Stimulated activated naive B cell treated with anti-CD40 and anti-IgM and Interleukin-4, amounts not matched to agents 10 μg/mL and 1 μg/mL and 100 μg/mL, for 72 hours (primary cell): ENCODE measurements at regions not wholly inside any gene's neighbourhood (a gene's known extent, or its start where the extent isn't known, plus 50 kb on each side); places are given as distances from the start of the nearest gene placed in this dataset.
"Not testable (repeated sequence)": the region's sequence is repeated elsewhere in the genome, so short reads cannot be mapped to it uniquely, and the experiment has no call there.

ENCODE experiments used
- ATAC-seq, 2 donors: fragments of 150-1000 bp; cut with Tn5 transposase; replicated peaks; 2 replicates each; pipeline ENCODE4 v1.10.0; 2021; ENCODE audit warnings: moderate library complexity in 1 of 2
- DNase-seq: peaks from one replicate; pipeline ENCODE4 v3.0.0; 2021
- H3K27ac Mint-ChIP-seq: one replicate; pipeline ENCODE4 v1.8.0; 2022; ENCODE audit warnings: mild to moderate bottlenecking, mixed read lengths
- H3K27me3 Mint-ChIP-seq, 2 donors: one replicate each; pipeline ENCODE4 v1.8.0; 2022; ENCODE audit warnings: mixed read lengths in 2 of 2
- H3K36me3 Mint-ChIP-seq, 2 donors: one replicate each; pipeline ENCODE4 v1.8.0; 2022; ENCODE audit warnings: mixed read lengths in 2 of 2, mild to moderate bottlenecking in 1 of 2
- H3K4me1 Mint-ChIP-seq, 2 donors: one replicate each; pipeline ENCODE4 v1.8.0; 2022; ENCODE audit warnings: mixed read lengths in 2 of 2, mild to moderate bottlenecking in 1 of 2
- H3K4me3 Mint-ChIP-seq, 2 donors: one replicate each; pipeline ENCODE4 v1.8.0; 2022; ENCODE audit warnings: mild to moderate bottlenecking in 2 of 2, mixed read lengths in 2 of 2, moderate library complexity in 1 of 2
- H3K9me3 Mint-ChIP-seq, 2 donors: one replicate each; pipeline ENCODE4 v1.8.0; 2022; ENCODE audit warnings: mixed read lengths in 2 of 2, mild to moderate bottlenecking in 1 of 2

DNA sequence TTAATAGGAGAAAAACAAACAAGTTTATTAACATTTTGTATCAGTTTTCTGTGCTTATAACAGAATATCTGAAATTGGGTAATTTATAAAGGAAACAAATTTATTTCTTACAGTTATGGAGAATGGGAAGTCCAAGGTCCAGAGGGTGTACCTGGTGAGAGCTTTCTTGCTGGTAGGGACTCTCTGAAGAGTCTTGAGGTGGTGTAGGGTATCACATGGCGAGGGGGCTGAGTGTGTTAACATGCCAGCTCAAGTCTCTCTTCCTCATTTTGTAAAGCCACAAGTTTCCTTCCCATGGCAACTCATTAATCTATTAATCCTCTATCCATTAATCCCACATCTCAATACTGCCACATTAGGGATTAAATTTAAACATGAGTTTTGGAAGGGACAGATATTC, 1863.3 kb downstream of the KHDRBS2 start:
- H3K4me3 Mint-ChIP-seq, H3K4me1 Mint-ChIP-seq, H3K9me3 Mint-ChIP-seq, H3K27ac Mint-ChIP-seq, DNase-seq, H3K27me3 Mint-ChIP-seq, ATAC-seq, H3K36me3 Mint-ChIP-seq: not testable (repeated sequence)

- H3K4me1 Mint-ChIP-seq, H3K27ac Mint-ChIP-seq, H3K36me3 Mint-ChIP-seq, ATAC-seq, DNase-seq, H3K27me3 Mint-ChIP-seq, H3K9me3 Mint-ChIP-seq, H3K4me3 Mint-ChIP-seq: not testable (repeated sequence)
These were observed 1869.9 kb downstream of the KHDRBS2 start for GRCh38 chr6:60416118-60416517.

- H3K4me1 Mint-ChIP-seq, H3K27ac Mint-ChIP-seq, H3K36me3 Mint-ChIP-seq, H3K27me3 Mint-ChIP-seq, DNase-seq, ATAC-seq, H3K9me3 Mint-ChIP-seq, H3K4me3 Mint-ChIP-seq: not testable (repeated sequence)
These were observed 1877.3 kb downstream of the KHDRBS2 start for GRCh38 chr6:60408747-60409146.

DNA sequence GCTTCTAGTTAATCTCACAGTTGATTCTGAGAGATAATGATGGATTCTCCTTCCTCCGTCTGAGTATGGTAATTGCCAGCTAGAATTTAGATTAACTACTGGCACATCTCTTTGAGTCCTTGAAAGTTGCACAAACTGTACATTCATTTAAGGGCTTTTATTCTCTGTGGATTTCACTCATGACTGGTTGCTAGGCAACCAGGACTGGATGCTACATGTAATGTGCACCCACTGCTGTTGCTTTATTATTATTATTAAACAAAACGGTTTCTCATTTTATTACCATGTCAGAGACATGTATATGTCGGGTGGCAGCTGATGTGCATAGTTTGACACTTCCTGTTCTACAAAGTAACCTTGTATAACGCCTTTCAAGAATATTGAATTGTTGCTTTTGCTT, 1882.8 kb downstream of the KHDRBS2 start:
- ATAC-seq, DNase-seq, H3K27ac Mint-ChIP-seq, H3K4me3 Mint-ChIP-seq, H3K9me3 Mint-ChIP-seq, H3K27me3 Mint-ChIP-seq, H3K36me3 Mint-ChIP-seq, H3K4me1 Mint-ChIP-seq: not testable (repeated sequence)

- DNase-seq, H3K36me3 Mint-ChIP-seq, H3K9me3 Mint-ChIP-seq, ATAC-seq, H3K4me3 Mint-ChIP-seq, H3K4me1 Mint-ChIP-seq, H3K27ac Mint-ChIP-seq, H3K27me3 Mint-ChIP-seq: not testable (repeated sequence)
These were observed 1883.5 kb downstream of the KHDRBS2 start for GRCh38 chr6:60402490-60402889.

GRCh38 chr6:60395261-60395660, 1890.8 kb downstream of the KHDRBS2 start:
- not testable (repeated sequence) for DNase-seq, H3K4me3 Mint-ChIP-seq, H3K36me3 Mint-ChIP-seq, H3K9me3 Mint-ChIP-seq, ATAC-seq, H3K4me1 Mint-ChIP-seq, H3K27ac Mint-ChIP-seq, H3K27me3 Mint-ChIP-seq

DNA sequence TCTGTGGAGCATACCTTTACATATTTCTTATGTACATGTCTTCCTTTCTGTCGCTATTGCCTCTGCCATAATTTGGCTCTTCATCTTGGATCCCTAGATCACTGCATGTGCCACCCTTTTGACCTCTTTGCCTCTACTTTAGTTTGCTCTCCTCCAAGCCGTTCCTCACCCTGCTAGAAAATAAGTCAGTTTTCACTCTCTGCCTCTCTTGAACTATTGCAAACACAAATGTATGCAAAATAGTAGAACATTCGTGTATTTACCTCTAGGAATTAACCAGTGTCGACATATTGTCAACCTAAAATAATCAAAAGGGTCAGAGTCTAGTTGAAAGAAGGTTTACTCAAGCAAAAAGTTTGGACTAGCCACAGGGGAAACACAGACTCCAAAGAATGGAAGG, 1893.1 kb downstream of the KHDRBS2 start:
- not testable (repeated sequence) for ATAC-seq, H3K36me3 Mint-ChIP-seq, H3K4me1 Mint-ChIP-seq, H3K27ac Mint-ChIP-seq, H3K4me3 Mint-ChIP-seq, H3K27me3 Mint-ChIP-seq, H3K9me3 Mint-ChIP-seq, DNase-seq

DNA sequence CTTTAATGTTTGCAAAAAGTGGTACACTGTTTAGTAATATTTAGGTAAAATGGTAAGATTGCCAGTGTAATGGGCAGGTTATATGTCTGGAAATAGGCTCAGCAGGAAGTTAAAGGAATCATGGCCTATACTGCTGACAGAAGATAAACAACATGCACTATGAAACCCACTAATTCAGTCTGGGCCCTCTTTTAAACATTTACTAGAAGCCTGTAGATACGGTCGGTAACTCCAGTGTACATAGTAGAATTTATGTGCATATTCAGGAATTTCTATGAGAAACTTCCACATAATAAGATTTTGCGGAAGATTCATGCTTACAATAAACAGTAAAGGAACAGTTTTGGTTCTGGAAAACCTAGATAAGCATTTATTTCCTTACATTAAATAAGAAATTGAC, 1896.9 kb downstream of the KHDRBS2 start:
- not testable (repeated sequence) for H3K4me1 Mint-ChIP-seq, ATAC-seq, DNase-seq, H3K36me3 Mint-ChIP-seq, H3K4me3 Mint-ChIP-seq, H3K9me3 Mint-ChIP-seq, H3K27ac Mint-ChIP-seq, H3K27me3 Mint-ChIP-seq

DNA sequence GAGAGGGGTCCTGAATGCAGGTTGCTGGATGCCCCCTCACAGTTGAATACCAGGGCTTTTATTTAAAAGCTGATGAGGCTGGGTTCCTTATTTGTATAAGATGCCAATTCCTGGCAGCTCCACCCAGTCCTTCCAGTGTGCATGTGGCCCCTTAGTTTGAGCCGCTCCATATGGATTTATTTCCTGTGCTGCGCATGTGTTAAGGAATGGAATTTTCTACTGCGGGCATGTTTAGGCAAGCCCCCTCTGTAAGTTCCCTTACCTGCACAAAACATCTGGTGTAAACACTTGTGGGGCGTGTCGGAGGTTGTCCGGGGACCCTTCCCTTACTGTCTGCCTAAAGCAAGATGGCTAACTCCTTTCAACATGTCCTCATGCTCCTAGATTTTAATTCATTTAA, 1901.4 kb downstream of the KHDRBS2 start:
- H3K27me3 Mint-ChIP-seq, H3K4me1 Mint-ChIP-seq, H3K27ac Mint-ChIP-seq, H3K9me3 Mint-ChIP-seq, ATAC-seq, H3K36me3 Mint-ChIP-seq, DNase-seq, H3K4me3 Mint-ChIP-seq: not testable (repeated sequence)

- not testable (repeated sequence) for DNase-seq, H3K4me1 Mint-ChIP-seq, H3K36me3 Mint-ChIP-seq, H3K27me3 Mint-ChIP-seq, ATAC-seq, H3K4me3 Mint-ChIP-seq, H3K27ac Mint-ChIP-seq, H3K9me3 Mint-ChIP-seq
These were observed 1903.3 kb downstream of the KHDRBS2 start for GRCh38 chr6:60382771-60383170.

DNA sequence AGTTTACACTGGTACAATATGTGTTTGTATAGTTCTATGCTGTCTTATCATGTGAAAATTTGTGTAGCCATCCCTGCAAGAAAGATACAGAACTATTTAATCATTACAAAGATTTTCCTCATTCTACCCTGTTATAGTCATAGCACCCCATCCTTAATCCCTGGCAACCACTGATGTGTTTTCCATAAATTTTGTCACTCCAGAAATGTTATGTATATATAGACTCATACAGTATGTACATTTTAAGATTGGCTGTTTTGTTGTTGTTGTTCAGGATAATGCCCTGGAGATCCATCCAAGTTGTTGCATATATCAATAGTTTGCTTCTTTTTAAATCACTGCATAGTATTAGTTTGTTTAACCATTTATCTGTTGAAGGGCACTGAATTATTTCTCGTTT, 1911.9 kb downstream of the KHDRBS2 start:
- not testable (repeated sequence) for H3K4me1 Mint-ChIP-seq, H3K36me3 Mint-ChIP-seq, H3K27me3 Mint-ChIP-seq, H3K27ac Mint-ChIP-seq, ATAC-seq, DNase-seq, H3K4me3 Mint-ChIP-seq
- H3K9me3 Mint-ChIP-seq: peaks cover 9 to 13% of the 10 kb centered on the region in 2 donors

DNA sequence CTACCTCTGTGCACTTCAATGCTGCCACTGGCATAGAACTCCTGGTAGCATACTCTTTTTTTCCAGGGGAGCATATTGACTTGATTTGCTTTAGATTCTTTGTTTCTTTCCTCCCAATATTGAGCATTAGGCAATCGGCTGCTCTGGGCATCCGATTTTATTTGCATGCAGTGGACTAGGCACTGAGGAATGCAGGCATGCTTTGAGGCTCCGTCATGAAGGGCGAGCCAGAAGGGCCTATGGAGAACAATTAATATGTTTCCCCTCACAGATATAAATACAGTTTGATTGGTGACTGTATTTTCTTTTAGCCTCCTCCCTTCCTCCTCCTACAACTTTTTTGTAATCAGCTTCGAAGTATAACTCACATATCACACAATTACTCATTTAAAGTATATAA, 1918.2 kb downstream of the KHDRBS2 start:
- DNase-seq, H3K27me3 Mint-ChIP-seq, H3K9me3 Mint-ChIP-seq, H3K27ac Mint-ChIP-seq, ATAC-seq, H3K36me3 Mint-ChIP-seq, H3K4me3 Mint-ChIP-seq, H3K4me1 Mint-ChIP-seq: not testable (repeated sequence)

DNA sequence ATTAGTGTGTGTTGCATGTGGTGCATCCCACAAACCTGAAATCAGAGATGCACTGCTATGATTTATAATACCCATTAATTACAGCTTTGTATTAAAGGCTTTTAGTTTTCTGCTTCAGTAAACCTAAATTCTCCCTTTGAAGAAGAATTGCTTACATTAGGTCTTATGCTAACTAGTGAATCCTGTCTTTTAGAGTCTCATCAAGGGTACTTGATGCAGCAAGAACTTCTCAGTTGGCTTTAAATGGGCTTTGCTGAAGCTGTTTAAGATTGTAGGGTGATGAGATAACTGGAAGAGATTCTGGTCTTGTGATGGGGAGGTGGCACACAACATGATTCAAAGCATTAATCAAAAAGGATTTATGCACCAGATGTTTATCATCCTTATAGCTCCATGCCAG, 1920.1 kb downstream of the KHDRBS2 start:
- H3K4me1 Mint-ChIP-seq, H3K27me3 Mint-ChIP-seq, H3K4me3 Mint-ChIP-seq, H3K36me3 Mint-ChIP-seq, H3K27ac Mint-ChIP-seq, DNase-seq, ATAC-seq, H3K9me3 Mint-ChIP-seq: not testable (repeated sequence)

DNA sequence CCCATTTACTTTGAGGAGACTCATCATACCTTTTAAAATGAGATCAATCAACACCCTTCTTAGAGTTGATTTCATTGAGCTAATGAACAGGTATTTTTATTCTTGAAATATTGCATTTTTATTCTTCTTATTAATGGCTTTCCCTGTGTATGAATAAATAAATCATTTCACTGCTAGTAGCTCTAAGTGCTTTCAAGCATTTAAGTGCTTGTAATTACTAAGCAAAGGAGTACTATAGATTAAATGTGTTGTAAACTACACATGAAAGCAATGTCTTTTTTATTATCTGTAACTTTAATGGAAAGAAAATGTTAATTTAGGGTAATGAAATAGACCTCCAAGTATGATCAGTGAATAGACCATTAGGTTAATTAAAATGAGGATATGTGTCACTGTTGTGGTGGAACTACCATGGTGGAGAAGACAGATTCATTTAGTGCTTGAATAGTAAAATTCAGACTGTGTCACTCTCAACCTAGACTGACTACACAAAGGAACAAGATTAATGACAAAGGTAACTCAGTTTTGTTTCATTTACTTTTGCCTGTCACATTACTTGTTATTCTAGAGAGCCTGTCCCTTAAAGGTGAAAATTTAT, 1943.5 kb downstream of the KHDRBS2 start:
- H3K36me3 Mint-ChIP-seq, H3K27ac Mint-ChIP-seq, H3K9me3 Mint-ChIP-seq, ATAC-seq, H3K4me3 Mint-ChIP-seq, H3K27me3 Mint-ChIP-seq, DNase-seq, H3K4me1 Mint-ChIP-seq: not testable (repeated sequence)

DNA sequence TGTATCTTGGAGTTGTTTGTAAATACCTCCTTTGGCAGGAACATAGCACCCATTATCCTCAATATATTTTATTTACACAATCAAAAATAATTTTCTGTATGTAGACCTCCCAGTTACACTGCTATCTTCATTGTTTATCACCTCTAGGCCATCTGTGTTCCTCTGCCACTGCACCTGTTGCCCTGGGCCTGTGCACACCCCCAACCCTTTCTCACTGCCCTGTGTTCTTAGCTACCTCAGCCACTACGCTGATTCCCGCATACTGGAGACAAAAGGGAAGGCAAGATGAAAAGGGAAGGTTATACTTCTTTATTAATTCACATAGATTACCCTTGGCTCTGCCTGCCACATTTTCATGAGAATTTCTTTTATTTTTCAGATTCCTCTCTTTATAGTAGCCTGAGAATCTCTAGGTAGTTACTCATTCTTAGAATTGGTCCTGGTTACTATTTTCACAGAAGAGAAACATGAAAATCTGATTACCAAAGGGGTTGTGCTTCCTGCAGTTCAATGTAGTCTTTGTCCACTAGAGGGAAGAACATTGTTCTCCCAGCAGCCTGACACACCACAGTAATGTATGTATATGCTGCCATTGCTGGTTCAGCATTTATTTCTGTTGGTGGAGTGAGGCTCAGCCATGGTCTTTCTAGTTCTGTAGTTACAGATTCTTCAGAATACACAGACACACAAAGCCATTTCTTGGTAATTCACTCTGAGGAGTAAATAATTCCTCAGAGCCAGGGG, 1947.5 kb downstream of the KHDRBS2 start:
- ATAC-seq: peak in 1 of 2 donors; percentile 20
- not testable (repeated sequence) for H3K9me3 Mint-ChIP-seq, H3K4me1 Mint-ChIP-seq, H3K27me3 Mint-ChIP-seq, H3K36me3 Mint-ChIP-seq, DNase-seq, H3K27ac Mint-ChIP-seq, H3K4me3 Mint-ChIP-seq
